ENCODE measurements at regions not wholly inside any gene's neighbourhood (a gene's known extent, or its start where the extent isn't known, plus 50 kb on each side); places are given as distances from the start of the nearest gene placed in this dataset.

- DNase-seq: no peak
- Mint-ChIP-seq H3K4me3 (ENCODE audit: low read depth, unreplicated experiment) (no peak overlapping the region), H3K27ac (ENCODE audit: unreplicated experiment) (no peak overlapping the region), H3K9me3 (ENCODE audit: low read depth, unreplicated experiment) (no peaks in the 10 kb centered on the region), H3K27me3 (ENCODE audit: unreplicated experiment) (peaks cover 17% of the 10 kb centered on the region), H3K4me1 (ENCODE audit: low read depth, unreplicated experiment) (peaks cover 16% of the 10 kb centered on the region), H3K36me3 (ENCODE audit: insufficient read depth, unreplicated experiment) (no peaks in the 10 kb centered on the region)
- TF ChIP-seq CTCF (IDR thresholded peaks at IDR 0.05; ENCODE audit: unreplicated experiment): no peak
- intact Hi-C loops (cut with micrococcal nuclease; ENCODE audit: unreplicated experiment): no loop called here
- CTCF ChIA-PET: no interaction called here
- BruUV-seq (replicated peaks): no TSS peak
Measured at GRCh38 chr15:96559087-96559486, 228.6 kb downstream of the NR2F2 start.

- Mint-ChIP-seq H3K27ac (ENCODE audit: unreplicated experiment) (no peak overlapping the region), H3K27me3 (ENCODE audit: unreplicated experiment) (peaks cover 12% of the 10 kb centered on the region), H3K36me3 (ENCODE audit: insufficient read depth, unreplicated experiment) (no peaks in the 10 kb centered on the region), H3K4me3 (ENCODE audit: low read depth, unreplicated experiment) (no peak overlapping the region), H3K9me3 (ENCODE audit: low read depth, unreplicated experiment) (no peaks in the 10 kb centered on the region), H3K4me1 (ENCODE audit: low read depth, unreplicated experiment) (peaks cover 16% of the 10 kb centered on the region)
- no peak for TF ChIP-seq CTCF (IDR thresholded peaks at IDR 0.05; ENCODE audit: unreplicated experiment)
- no TSS peak for BruUV-seq (replicated peaks)
- CTCF ChIA-PET: interaction anchor here (1.0 kb wide), 1 partner anchor 135 kb away, joined by 3 read pairs; no protein-coding TSS in a partner anchor
- intact Hi-C loops (cut with micrococcal nuclease; ENCODE audit: unreplicated experiment): no loop called here
- DNase-seq: no peak
Measured at GRCh38 chr15:96559631-96560030, 229.1 kb downstream of the NR2F2 start.

- H3K27ac Mint-ChIP-seq (ENCODE audit: unreplicated experiment): no peak overlapping the region
- H3K27me3 Mint-ChIP-seq (ENCODE audit: unreplicated experiment): peaks cover 4% of the 10 kb centered on the region
- H3K36me3 Mint-ChIP-seq (ENCODE audit: insufficient read depth, unreplicated experiment): no peaks in the 10 kb centered on the region
- H3K9me3 Mint-ChIP-seq (ENCODE audit: low read depth, unreplicated experiment): no peaks in the 10 kb centered on the region
- no peak overlapping the region for H3K4me3 Mint-ChIP-seq (ENCODE audit: low read depth, unreplicated experiment)
- TF ChIP-seq CTCF (IDR thresholded peaks at IDR 0.05; ENCODE audit: unreplicated experiment): no peak
- CTCF ChIA-PET: interaction anchor here (1.0 kb wide), 1 partner anchor 134 kb away, joined by 3 read pairs; no protein-coding TSS in a partner anchor
- intact Hi-C loops (cut with micrococcal nuclease; ENCODE audit: unreplicated experiment): no loop called here
- DNase-seq: no peak
- no TSS peak for BruUV-seq (replicated peaks)
- H3K4me1 Mint-ChIP-seq (ENCODE audit: low read depth, unreplicated experiment): peaks cover 16% of the 10 kb centered on the region
Measured at GRCh38 chr15:96560246-96560895, 229.9 kb downstream of the NR2F2 start.

- no TSS peak for BruUV-seq (replicated peaks)
- H3K27me3 Mint-ChIP-seq (ENCODE audit: unreplicated experiment): no peaks in the 10 kb centered on the region
- CTCF ChIA-PET: no interaction called here
Measured at GRCh38 chr15:96561593-96561992, 231.1 kb downstream of the NR2F2 start.

More at GRCh38 chr15:96561593-96561992, 231.1 kb downstream of the NR2F2 start:
- intact Hi-C loops (cut with micrococcal nuclease; ENCODE audit: unreplicated experiment): no loop called here
- Mint-ChIP-seq H3K4me1 (ENCODE audit: low read depth, unreplicated experiment) (peaks cover 16% of the 10 kb centered on the region), H3K4me3 (ENCODE audit: low read depth, unreplicated experiment) (no peak overlapping the region), H3K27ac (ENCODE audit: unreplicated experiment) (no peak overlapping the region), H3K9me3 (ENCODE audit: low read depth, unreplicated experiment) (no peaks in the 10 kb centered on the region), H3K36me3 (ENCODE audit: insufficient read depth, unreplicated experiment) (no peaks in the 10 kb centered on the region)
- DNase-seq: no peak
- TF ChIP-seq CTCF (IDR thresholded peaks at IDR 0.05; ENCODE audit: unreplicated experiment): no peak

All from Calu3 (cell line).